ENCODE measurements at regions not wholly inside any gene's neighbourhood (a gene's known extent, or its start where the extent isn't known, plus 50 kb on each side); places are given as distances from the start of the nearest gene placed in this dataset.

DNA sequence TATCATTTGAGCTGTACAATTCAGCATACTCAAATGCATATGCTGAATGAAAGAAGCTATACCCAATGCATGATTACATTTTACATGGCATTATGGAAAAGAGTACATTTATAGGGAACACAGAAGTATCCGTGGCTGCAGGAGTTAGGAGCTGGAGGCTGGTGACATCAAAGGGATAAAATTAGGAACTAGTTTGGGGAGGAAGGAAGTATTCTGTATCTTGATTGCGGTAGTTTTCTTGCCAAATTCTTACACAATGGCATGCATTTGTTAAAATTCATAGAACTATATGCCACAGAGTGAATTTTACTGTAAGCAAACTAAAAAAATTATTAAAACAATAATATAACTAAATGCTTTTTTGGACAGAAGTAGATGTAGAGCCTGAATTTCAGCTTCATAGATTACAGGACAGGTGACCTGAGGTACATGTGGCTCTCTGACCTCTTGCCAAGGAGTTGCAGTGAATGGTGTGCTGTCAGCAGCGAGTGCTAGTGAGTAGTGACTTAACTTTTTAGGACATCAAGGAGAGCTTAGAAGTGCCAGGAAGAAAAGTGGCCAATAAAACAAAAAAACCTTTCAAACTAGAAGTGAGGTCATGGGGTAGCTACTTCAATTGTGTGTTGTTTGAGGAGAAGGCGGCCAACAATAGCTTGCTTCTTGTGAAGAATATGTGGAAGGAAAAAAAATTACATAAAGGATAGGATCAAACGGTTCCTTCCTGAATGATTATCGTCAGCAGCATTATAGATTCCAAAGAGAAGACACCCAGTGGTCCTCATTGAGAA, 514.9 kb upstream of the CLINT1 start:
- Histone ChIP-seq H3K27ac (ENCODE audit: low read depth, low read length, poor library complexity, severe bottlenecking) (no peak overlapping the region), H3K9ac (ENCODE audit: low read length) (no peak overlapping the region), H3K79me2 (ENCODE audit: insufficient read depth, low read length) (no peaks in the 10 kb centered on the region), H3K9me2 (ENCODE audit: low read depth, low read length) (no peaks in the 10 kb centered on the region), H3F3A (ENCODE audit: insufficient read depth, low read length) (no peaks in the 10 kb centered on the region), H3K9me3 (ENCODE audit: low read length) (no peaks in the 10 kb centered on the region), H2AFZ (ENCODE audit: low read length) (no peak overlapping the region), H4K20me1 (ENCODE audit: insufficient read depth, low read length) (no peaks in the 10 kb centered on the region), H3K4me3 (ENCODE audit: low read depth, low read length, poor library complexity, severe bottlenecking) (no peak overlapping the region), H3K27me3 (ENCODE audit: insufficient read depth, low read length) (no peaks in the 10 kb centered on the region), H3K4me1 (ENCODE audit: insufficient read depth, low read length, severe bottlenecking) (no peaks in the 10 kb centered on the region), H3K36me3 (ENCODE audit: insufficient read depth, low read length) (no peaks in the 10 kb centered on the region), H3K4me2 (ENCODE audit: low read length) (no peak overlapping the region)
- TF ChIP-seq EZH2 (IDR thresholded peaks at IDR 0.05; ENCODE audit: borderline replicate concordance, low read length): no peak
- TF ChIP-seq CTCF (IDR thresholded peaks at IDR 0.05; ENCODE audit: low read length): no peak

DNA sequence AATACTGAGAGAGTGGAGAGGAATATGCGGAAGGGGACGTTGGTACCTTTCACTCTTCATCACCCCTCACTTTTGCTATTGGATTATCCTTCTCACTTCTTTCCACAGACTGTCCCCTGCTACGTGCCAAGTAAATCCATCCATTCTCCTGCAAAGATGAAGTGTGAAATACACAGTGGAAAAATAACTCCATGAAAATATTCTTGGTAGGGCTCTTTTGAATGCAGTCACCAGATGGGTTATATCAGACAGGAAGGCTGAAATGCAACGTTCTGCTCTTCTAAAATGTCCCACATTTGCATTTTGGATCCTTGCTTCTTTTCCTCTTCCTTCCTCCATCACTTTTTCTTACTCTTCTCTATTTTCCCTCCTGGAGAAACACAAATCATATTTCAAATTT, 510.3 kb upstream of the CLINT1 start:
- Histone ChIP-seq H2AFZ (ENCODE audit: low read length) (no peak overlapping the region), H3K36me3 (ENCODE audit: insufficient read depth, low read length) (no peaks in the 10 kb centered on the region), H3K4me2 (ENCODE audit: low read length) (no peak overlapping the region), H3K27me3 (ENCODE audit: insufficient read depth, low read length) (no peaks in the 10 kb centered on the region), H3K27ac (ENCODE audit: low read depth, low read length, poor library complexity, severe bottlenecking) (no peak overlapping the region), H3K9me3 (ENCODE audit: low read length) (no peaks in the 10 kb centered on the region), H3K79me2 (ENCODE audit: insufficient read depth, low read length) (no peaks in the 10 kb centered on the region), H3K9ac (ENCODE audit: low read length) (no peak overlapping the region), H3F3A (ENCODE audit: insufficient read depth, low read length) (no peaks in the 10 kb centered on the region), H3K4me3 (ENCODE audit: low read depth, low read length, poor library complexity, severe bottlenecking) (no peak overlapping the region), H4K20me1 (ENCODE audit: insufficient read depth, low read length) (no peaks in the 10 kb centered on the region), H3K9me2 (ENCODE audit: low read depth, low read length) (no peaks in the 10 kb centered on the region), H3K4me1 (ENCODE audit: insufficient read depth, low read length, severe bottlenecking) (no peaks in the 10 kb centered on the region)
- TF ChIP-seq EZH2 (IDR thresholded peaks at IDR 0.05; ENCODE audit: borderline replicate concordance, low read length): no peak
- no peak for TF ChIP-seq CTCF (IDR thresholded peaks at IDR 0.05; ENCODE audit: low read length)

- Histone ChIP-seq H3K27me3 (ENCODE audit: insufficient read depth, low read length) (no peaks in the 10 kb centered on the region), H3K79me2 (ENCODE audit: insufficient read depth, low read length) (no peaks in the 10 kb centered on the region), H3K9ac (ENCODE audit: low read length) (no peak overlapping the region), H3K36me3 (ENCODE audit: insufficient read depth, low read length) (no peaks in the 10 kb centered on the region), H3K4me3 (ENCODE audit: low read depth, low read length, poor library complexity, severe bottlenecking) (no peak overlapping the region), H3K4me1 (ENCODE audit: insufficient read depth, low read length, severe bottlenecking) (no peaks in the 10 kb centered on the region), H3F3A (ENCODE audit: insufficient read depth, low read length) (no peaks in the 10 kb centered on the region), H3K27ac (ENCODE audit: low read depth, low read length, poor library complexity, severe bottlenecking) (no peak overlapping the region), H4K20me1 (ENCODE audit: insufficient read depth, low read length) (no peaks in the 10 kb centered on the region), H3K9me2 (ENCODE audit: low read depth, low read length) (no peaks in the 10 kb centered on the region), H3K9me3 (ENCODE audit: low read length) (no peaks in the 10 kb centered on the region), H3K4me2 (ENCODE audit: low read length) (no peak overlapping the region), H2AFZ (ENCODE audit: low read length) (no peak overlapping the region)
- TF ChIP-seq CTCF (IDR thresholded peaks at IDR 0.05; ENCODE audit: low read length) (no peak), EZH2 (IDR thresholded peaks at IDR 0.05; ENCODE audit: borderline replicate concordance, low read length) (no peak)
Observed at GRCh38 chr5:158368686-158369085, 509.7 kb upstream of the CLINT1 start.
